NCI-H2196 treated with DMSO at 0.1 percent for 48 hours (cell line): ENCODE measurements at regions not wholly inside any gene's neighbourhood (a gene's known extent, or its start where the extent isn't known, plus 50 kb on each side); places are given as distances from the start of the nearest gene placed in this dataset.

Experiments used
- DNase-seq: peaks from one replicate; lab custom pipeline; 2025; ENCODE audit not compliant: unreplicated experiment; lab: John Stamatoyannopoulos, UW

- DNase-seq: no peak
Observed at GRCh38 chr15:58235961-58236360, 97.8 kb downstream of the AQP9 start.

GRCh38 chr15:58240191-58240932, 102.2 kb downstream of the AQP9 start:
- DNase-seq: no peak

GRCh38 chr15:58241872-58242271, 103.7 kb downstream of the AQP9 start:
- no peak for DNase-seq

GRCh38 chr15:58243070-58243469, 104.9 kb downstream of the AQP9 start:
- no peak for DNase-seq

- no peak for DNase-seq
Observed at GRCh38 chr15:58244536-58244935, 106.4 kb downstream of the AQP9 start.

GRCh38 chr15:58246041-58246440, 107.9 kb downstream of the AQP9 start:
- no peak for DNase-seq

- no peak for DNase-seq
Observed at GRCh38 chr15:58247855-58248842, 110.0 kb downstream of the AQP9 start.

- no peak for DNase-seq
Observed at GRCh38 chr15:58249646-58250312, 111.6 kb downstream of the AQP9 start.

- DNase-seq: no peak
Observed at GRCh38 chr15:58252586-58253323, 114.6 kb downstream of the AQP9 start.

- no peak for DNase-seq
Observed at GRCh38 chr15:58257776-58258325, 119.7 kb downstream of the AQP9 start.

GRCh38 chr15:58258501-58259292, 120.5 kb downstream of the AQP9 start:
- DNase-seq: no peak

GRCh38 chr15:58260205-58260724, 122.1 kb downstream of the AQP9 start:
- DNase-seq: peak; percentile 14

GRCh38 chr15:58260725-58261267, 122.6 kb downstream of the AQP9 start:
- DNase-seq: peak; percentile 66

- no peak for DNase-seq
Observed at GRCh38 chr15:58261368-58261767, 123.2 kb downstream of the AQP9 start.

GRCh38 chr15:58264053-58264971, 126.1 kb downstream of the AQP9 start:
- no peak for DNase-seq

- DNase-seq: no peak
Observed at GRCh38 chr15:58267051-58267450, 128.9 kb downstream of the AQP9 start.

- DNase-seq: no peak
Observed at GRCh38 chr15:58268746-58269267, 130.6 kb downstream of the AQP9 start.
